GM23248 (cell line): ENCODE measurements at regions not wholly inside any gene's neighbourhood (a gene's known extent, or its start where the extent isn't known, plus 50 kb on each side); places are given as distances from the start of the nearest gene placed in this dataset.

Experiments
- EZH2 ChIP-seq: fragments of 200-600 bp; sonication (generic); IDR thresholded peaks from 2 replicates; pipeline ENCODE4 v1.6.1; 2018; ENCODE audit warnings: antibody characterized with exemption, mild to moderate bottlenecking; ENCODE audit not compliant: insufficient read depth, poor library complexity, severe bottlenecking
- EZH2phosphoT487 ChIP-seq: fragments of 200-600 bp; sonication (generic); IDR thresholded peaks from 2 replicates; pipeline ENCODE4 v1.6.1; 2018; ENCODE audit warnings: antibody characterized with exemption, moderate library complexity, mild to moderate bottlenecking, low read depth; ENCODE audit not compliant: insufficient read depth

- no peak for TF ChIP-seq EZH2phosphoT487
- no peak for TF ChIP-seq EZH2
These were observed 913.5 kb upstream of the GHITM start for GRCh38 chr10:83225781-83226180.
